ENCODE measurements at regions not wholly inside any gene's neighbourhood (a gene's known extent, or its start where the extent isn't known, plus 50 kb on each side); places are given as distances from the start of the nearest gene placed in this dataset.

- CTCF ChIA-PET (ENCODE audit: low intra/inter-chr PET ratio), result no interaction called here
- intact Hi-C loops (cut with micrococcal nuclease), result no loop called here
Observed at GRCh38 chrX:39487166-39487968, 610.4 kb downstream of the BCOR start.

GRCh38 chrX:39487969-39488330 is 609.8 kb downstream of the BCOR start:
- ChIA-PET CTCF (ENCODE audit: low intra/inter-chr PET ratio) (no interaction called here), POLR2A (no interaction called here)
- no peaks in the 10 kb centered on the region for H3K27me3 ChIP-seq (ENCODE audit: control insufficient read depth in 2 of 2, insufficient read depth in 2 of 2, low read length in 2 of 2)
- DNase-seq (ENCODE audit: extremely low read depth in 1 of 4, low spot score in 3 of 4), result no peak
- H3K4me3 ChIP-seq, result no peak overlapping the region
- 66% methylated on average over 4 of the region's 4 CpGs for WGBS (ENCODE audit: insufficient coverage, low coverage, missing lambda C conversion rate)
- no peaks in the 10 kb centered on the region for H3K79me2 ChIP-seq (ENCODE audit: control insufficient read depth, insufficient read depth, low read length)
- H3K4me1 ChIP-seq (replicated peaks in 1 of 2; ENCODE audit: control insufficient read depth in 2 of 2, insufficient read depth in 2 of 2, low read length in 2 of 2), result peaks cover 9 to 26% of the 10 kb centered on the region in 2 experiments; a peak in 3 of 5 replicates
- FAIRE-seq, result no peak
- in situ Hi-C loops (cut with MboI) (no loop called here), intact Hi-C loops (cut with micrococcal nuclease) (no loop called here)
- H3K9ac ChIP-seq (ENCODE audit: insufficient read depth in 1 of 2, low read depth in 2 of 2, low read length in 2 of 2), result no peak overlapping the region
- H2AFZ ChIP-seq (ENCODE audit: low read depth, low read length), result no peak overlapping the region
- H3K4me2 ChIP-seq (ENCODE audit: insufficient read depth, low read length), result no peak overlapping the region
- H3K9me3 ChIP-seq (replicated peaks; ENCODE audit: control insufficient read depth, insufficient read depth, low read depth, low read length), result no peaks in the 10 kb centered on the region
- ATAC-seq, result no peak
- no peaks in the 10 kb centered on the region for H4K20me1 ChIP-seq (replicated peaks; ENCODE audit: control insufficient read depth, insufficient read depth, low read length)
- no peaks in the 10 kb centered on the region for H3K9me1 ChIP-seq (ENCODE audit: control insufficient read depth, insufficient read depth, low read length)
- BruUV-seq (replicated peaks), result no TSS peak
- H3K27ac ChIP-seq (ENCODE audit: extremely low read depth, low read depth, low read length), result no peak overlapping the region
- no peaks in the 10 kb centered on the region for H3K36me3 ChIP-seq (ENCODE audit: control insufficient read depth, insufficient read depth, low read length)
- no peak for TF ChIP-seq DACH1 (IDR thresholded peaks at IDR 0.05; ENCODE audit: partially characterized antibody)
- no peak for TF ChIP-seq ZNF395 (CRISPR knock-in tag; IDR thresholded peaks at IDR 0.05)
- no peak for TF ChIP-seq PRPF4 (IDR thresholded peaks at IDR 0.05; ENCODE audit: insufficient read depth, low read depth, low read length, poor library complexity, severe bottlenecking)
- no peak for TF ChIP-seq JUN (IDR thresholded peaks at IDR 0.05; ENCODE audit: borderline replicate concordance, low read depth, low read length)
- no peak for TF ChIP-seq JUN (CRISPR knock-in tag; IDR thresholded peaks at IDR 0.05; ENCODE audit: borderline replicate concordance)
- no peak for TF ChIP-seq MAZ (CRISPR knock-in tag; conservative IDR thresholded peaks at IDR 0.05 in 1 of 2, IDR thresholded peaks at IDR 0.05 in 1 of 2)
- TF ChIP-seq HOXB6 (CRISPR knock-in tag; IDR thresholded peaks at IDR 0.05; ENCODE audit: borderline replicate concordance), result no peak
- no peak for TF ChIP-seq PATZ1 (CRISPR knock-in tag; IDR thresholded peaks at IDR 0.05; ENCODE audit: borderline replicate concordance)

More at GRCh38 chrX:39487166-39487968, 610.4 kb downstream of the BCOR start:
- WGBS (ENCODE audit: insufficient coverage, low coverage, missing lambda C conversion rate), result 30% methylated on average over 8 of the region's 8 CpGs
- FAIRE-seq (no peak), DNase-seq (ENCODE audit: extremely low read depth in 1 of 4, low spot score in 3 of 4) (no peak), ATAC-seq (no peak)
- Histone ChIP-seq H3K4me1 (replicated peaks in 1 of 2; ENCODE audit: control insufficient read depth in 2 of 2, insufficient read depth in 2 of 2, low read length in 2 of 2) (peaks cover 3 to 20% of the 10 kb centered on the region in 2 experiments; a peak in 3 of 5 replicates), H3K9ac (ENCODE audit: insufficient read depth in 1 of 2, low read depth in 2 of 2, low read length in 2 of 2) (no peak overlapping the region), H4K20me1 (replicated peaks; ENCODE audit: control insufficient read depth, insufficient read depth, low read length) (no peaks in the 10 kb centered on the region), H3K9me3 (replicated peaks; ENCODE audit: control insufficient read depth, insufficient read depth, low read depth, low read length) (no peaks in the 10 kb centered on the region), H3K9me1 (ENCODE audit: control insufficient read depth, insufficient read depth, low read length) (no peaks in the 10 kb centered on the region), H3K27ac (ENCODE audit: extremely low read depth, low read depth, low read length) (no peak overlapping the region), H3K79me2 (ENCODE audit: control insufficient read depth, insufficient read depth, low read length) (no peaks in the 10 kb centered on the region), H3K4me3 (no peak overlapping the region), H3K4me2 (ENCODE audit: insufficient read depth, low read length) (no peak overlapping the region), H3K36me3 (ENCODE audit: control insufficient read depth, insufficient read depth, low read length) (no peaks in the 10 kb centered on the region), H2AFZ (ENCODE audit: low read depth, low read length) (peak overlapping the region; percentile 45; the same call in 1 of the 2 replicates), H3K27me3 (ENCODE audit: control insufficient read depth in 2 of 2, insufficient read depth in 2 of 2, low read length in 2 of 2) (no peaks in the 10 kb centered on the region)
- no TSS peak for BruUV-seq (replicated peaks)
- TF ChIP-seq EGR1 (conservative IDR thresholded peaks at IDR 0.05), result 0 out of 2 replicates have a peak, but pooled peaks have one; percentile 9
- no peak for TF ChIP-seq MXD1 (CRISPR knock-in tag; IDR thresholded peaks at IDR 0.05; ENCODE audit: borderline replicate concordance, poor library complexity, severe bottlenecking)
- in situ Hi-C loops (cut with MboI), result no loop called here
- POLR2A ChIA-PET, result no interaction called here
